IMR-90 (cell line): ENCODE measurements at regions not wholly inside any gene's neighbourhood (a gene's known extent, or its start where the extent isn't known, plus 50 kb on each side); places are given as distances from the start of the nearest gene placed in this dataset.

Source experiments
- ATAC-seq: fragments of 200-7000 bp; cut with Tn5 transposase; 2 replicates; pipeline ENCODE4 v1.9.1; 2020; ENCODE audit warnings: low read depth, mild to moderate bottlenecking, moderate library complexity
- BruUV-seq: library from RNA; stranded (reverse); fragments of 400-500 nt; replicated peaks from 2 replicates; lab custom pipeline; 2021; lab: Mats Ljungman, UMichigan
- CTCF ChIA-PET: fragments of 300-600 bp; formaldehyde crosslinking; extraction: SDS; loops from one replicate; lab custom pipeline; 2021; ENCODE audit warnings: antibody characterized with exemption; lab: Yijun Ruan, JAX
- POLR2A ChIA-PET: fragments of 300-600 bp; sonication (Branson Sonifier 250); formaldehyde crosslinking; loops from one replicate; lab custom pipeline; 2022; ENCODE audit warnings: antibody characterized with exemption; ENCODE audit not compliant: unreplicated experiment; lab: Charles Lee
- DNase-seq: peaks from one replicate; pipeline ENCODE4 v3.0.0; 2013
- H2AFZ ChIP-seq: replicated peaks from 2 replicates; pipeline ENCODE3; 2013; ENCODE audit warnings: low read length, mild to moderate bottlenecking; ENCODE audit not compliant: poor library complexity
- H2AK5ac ChIP-seq: 2 replicates; pipeline ENCODE4 v1.6.1; 2013; ENCODE audit warnings: low read depth, low read length, inconsistent platforms
- H2AK9ac ChIP-seq: replicated peaks from 2 replicates; pipeline ENCODE3; 2013; ENCODE audit warnings: mild to moderate bottlenecking, low read depth, low read length, moderate library complexity; ENCODE audit not compliant: poor library complexity
- H2BK120ac ChIP-seq: 2 replicates; pipeline ENCODE4 v1.6.1; 2013; ENCODE audit warnings: low read depth, low read length, inconsistent platforms
- H2BK15ac ChIP-seq: 3 replicates; pipeline ENCODE4 v1.6.1; 2013; ENCODE audit warnings: low read depth, low read length, inconsistent platforms
- H2BK20ac ChIP-seq: 2 replicates; pipeline ENCODE4 v1.6.1; 2013; ENCODE audit warnings: low read depth, mild to moderate bottlenecking, inconsistent platforms, low read length, moderate library complexity
- H2BK5ac ChIP-seq: 2 replicates; pipeline ENCODE4 v1.6.1; 2013; ENCODE audit warnings: mild to moderate bottlenecking, low read depth, low read length, inconsistent platforms; ENCODE audit not compliant: poor library complexity, severe bottlenecking
- H3K14ac ChIP-seq: replicated peaks from 2 replicates; pipeline ENCODE4 v1.6.1; 2013; ENCODE audit warnings: low read depth, low read length, inconsistent platforms
- H3K18ac ChIP-seq: 2 replicates; pipeline ENCODE4 v1.6.1; 2013; ENCODE audit warnings: low read depth, low read length, control low read depth
- H3K23ac ChIP-seq: 2 replicates; pipeline ENCODE4 v1.6.1; 2013; ENCODE audit warnings: low read depth, low read length, inconsistent platforms
- H3K27ac ChIP-seq: 2 replicates; pipeline ENCODE4 v1.5.1; 2013; ENCODE audit warnings: mild to moderate bottlenecking, control low read depth, low read length; ENCODE audit not compliant: insufficient read depth
- H3K27me3 ChIP-seq: 2 replicates; pipeline ENCODE4 v1.6.1; 2013; ENCODE audit warnings: low read length; ENCODE audit not compliant: control insufficient read depth, insufficient read depth
- H3K36me3 ChIP-seq: 2 replicates; pipeline ENCODE4 v1.6.1; 2013; ENCODE audit warnings: low read length, mixed read lengths; ENCODE audit not compliant: control insufficient read depth, insufficient read depth
- H3K4ac ChIP-seq: 2 replicates; pipeline ENCODE4 v1.6.1; 2013; ENCODE audit warnings: low read depth, low read length, inconsistent platforms
- H3K4me1 ChIP-seq: 2 replicates; pipeline ENCODE4 v1.6.1; 2013; ENCODE audit warnings: low read length, mixed read lengths; ENCODE audit not compliant: control insufficient read depth, insufficient read depth
- H3K4me2 ChIP-seq: 2 replicates; pipeline ENCODE4 v1.6.1; 2013; ENCODE audit warnings: low read depth, mild to moderate bottlenecking, control low read depth, low read length, moderate library complexity
- H3K4me3 ChIP-seq: 2 replicates; pipeline ENCODE4 v1.5.1; 2013; ENCODE audit warnings: low read depth, mild to moderate bottlenecking, control low read depth, low read length, moderate library complexity; ENCODE audit not compliant: insufficient read depth
- H3K56ac ChIP-seq: 2 replicates; pipeline ENCODE4 v1.6.1; 2013; ENCODE audit warnings: low read length, inconsistent platforms; ENCODE audit not compliant: insufficient read depth; ENCODE audit errors: extremely low read depth
- H3K79me1 ChIP-seq, 2 experiments: 2 replicates each; pipeline ENCODE4 v1.6.1; 2013; ENCODE audit warnings: low read length in 2 of 2, inconsistent platforms in 1 of 2, low read depth in 1 of 2
- H3K9ac ChIP-seq: 2 replicates; pipeline ENCODE4 v1.6.1; 2013; ENCODE audit warnings: low read depth, low read length, control low read depth
- H3K9me1 ChIP-seq: 2 replicates; pipeline ENCODE4 v1.6.1; 2013; ENCODE audit warnings: low read length, inconsistent platforms; ENCODE audit not compliant: insufficient read depth
- H3K9me3 ChIP-seq: 2 replicates; pipeline ENCODE4 v1.6.1; 2013; ENCODE audit warnings: low read length; ENCODE audit not compliant: control insufficient read depth, insufficient read depth
- H4K20me1 ChIP-seq: 2 replicates; pipeline ENCODE4 v1.6.1; 2013; ENCODE audit warnings: low read length, inconsistent platforms; ENCODE audit not compliant: insufficient read depth
- H4K5ac ChIP-seq: 2 replicates; pipeline ENCODE4 v1.6.1; 2013; ENCODE audit warnings: mild to moderate bottlenecking, low read depth, low read length, control low read depth
- H4K8ac ChIP-seq, 2 experiments: 2 replicates each; pipeline ENCODE4 v1.6.1; 2013; ENCODE audit warnings: low read depth in 2 of 2, low read length in 2 of 2, control low read depth in 1 of 2, inconsistent platforms in 1 of 2
- H4K91ac ChIP-seq: 2 replicates; pipeline ENCODE4 v1.6.1; 2013; ENCODE audit warnings: low read depth, low read length, inconsistent platforms; ENCODE audit not compliant: insufficient read depth
- BHLHE40 ChIP-seq: fragments of 150-350 bp; IDR thresholded peaks from 2 replicates; pipeline ENCODE4 v1.6.1; 2016; ENCODE audit warnings: mild to moderate bottlenecking, low read depth, low read length
- CEBPB ChIP-seq: IDR thresholded peaks from 2 replicates; pipeline ENCODE4 v1.6.1; 2012; ENCODE audit warnings: low read depth, low read length, improper control_type of control experiment
- CHD1 ChIP-seq: IDR thresholded peaks from 2 replicates; pipeline ENCODE4 v1.6.1; 2012; ENCODE audit warnings: low read depth, low read length, improper control_type of control experiment
- CTCF ChIP-seq: conservative IDR thresholded peaks from 2 replicates; pipeline ENCODE4 v1.5.1; 2012; ENCODE audit warnings: mild to moderate bottlenecking, low read depth, low read length, improper control_type of control experiment
- FOS ChIP-seq: fragments of 150-350 bp; IDR thresholded peaks from 2 replicates; pipeline ENCODE4 v1.6.1; 2016; ENCODE audit warnings: low read depth, low read length
- NFE2L2 ChIP-seq: fragments of 150-350 bp; IDR thresholded peaks from 2 replicates; pipeline ENCODE4 v1.6.1; 2016; ENCODE audit warnings: low read depth, mild to moderate bottlenecking, low read length
- POLR2A ChIP-seq: IDR thresholded peaks from 2 replicates; pipeline ENCODE4 v1.6.1; 2012; ENCODE audit warnings: mild to moderate bottlenecking, low read depth, low read length
- RCOR1 ChIP-seq: IDR thresholded peaks from 2 replicates; pipeline ENCODE4 v1.6.1; 2012; ENCODE audit warnings: mild to moderate bottlenecking, low read length, improper control_type of control experiment; ENCODE audit not compliant: insufficient replicate concordance
- RFX5 ChIP-seq: IDR thresholded peaks from 2 replicates; pipeline ENCODE4 v1.8.0; 2012; ENCODE audit warnings: low read depth, mild to moderate bottlenecking, low read length, moderate library complexity
- SMC3 ChIP-seq: fragments of 150-350 bp; IDR thresholded peaks from 2 replicates; pipeline ENCODE4 v1.6.1; 2016; ENCODE audit warnings: low read depth, mild to moderate bottlenecking, antibody characterized with exemption, low read length, moderate library complexity
- dilution Hi-C: fragments of 300-500 bp; cut with HindIII; formaldehyde crosslinking; loops from one replicate; pipeline ENCODE4 v1.14.3; 2018; ENCODE audit warnings: low sequenced_read_pairs; ENCODE audit not compliant: unreplicated experiment
- in situ Hi-C: fragments of 300-500 bp; cut with MboI; formaldehyde crosslinking; loops from 3 replicates; pipeline ENCODE4 v1.14.3; 2019; ENCODE audit warnings: low sequenced_read_pairs, inconsistent platforms, mixed read lengths
- intact Hi-C: fragments of 100-400 bp; cut with micrococcal nuclease; formaldehyde crosslinking; loops from 2 replicates; pipeline ENCODE4 v1.10.0; 2022

- ChIA-PET POLR2A (no interaction called here), CTCF (no interaction called here)
- H3K9me1 ChIP-seq, result no peaks in the 10 kb centered on the region
- BruUV-seq, result no TSS peak
- H2AK5ac ChIP-seq, result no peak overlapping the region
- H3K4me1 ChIP-seq, result no peaks in the 10 kb centered on the region
- H2BK120ac ChIP-seq, result no peak overlapping the region
- H2AK9ac ChIP-seq, result no peak overlapping the region
- H3K9me3 ChIP-seq, result no peaks in the 10 kb centered on the region
- H2AFZ ChIP-seq, result no peak overlapping the region
- no peak overlapping the region for H2BK15ac ChIP-seq
- intact Hi-C loops, result no loop called here
- no peak overlapping the region for H3K23ac ChIP-seq
- no peak overlapping the region for H3K14ac ChIP-seq
- no peak overlapping the region for H3K4me2 ChIP-seq
- dilution Hi-C loops, result no loop called here
- no peak overlapping the region for H2BK20ac ChIP-seq
- no peak overlapping the region for H3K9ac ChIP-seq
- no peaks in the 10 kb centered on the region for H3K79me1 ChIP-seq
- H2BK5ac ChIP-seq, result no peak overlapping the region
- H4K20me1 ChIP-seq, result no peaks in the 10 kb centered on the region
- H4K5ac ChIP-seq, result no peak overlapping the region
- H3K27ac ChIP-seq, result no peak overlapping the region
- H3K4me3 ChIP-seq, result no peak overlapping the region
- H3K4ac ChIP-seq, result no peak overlapping the region
- H4K91ac ChIP-seq, result no peak overlapping the region
- TF ChIP-seq RFX5, result no peak
- TF ChIP-seq CHD1, result no peak
- no peak for TF ChIP-seq NFE2L2
- TF ChIP-seq FOS, result no peak
- TF ChIP-seq SMC3, result no peak
- no peak for TF ChIP-seq CEBPB
- TF ChIP-seq CTCF, result no peak
- TF ChIP-seq POLR2A, result no peak
- TF ChIP-seq BHLHE40, result no peak
- TF ChIP-seq RCOR1, result no peak
- DNase-seq (no peak), ATAC-seq (no peak)
- H4K8ac ChIP-seq, result no peak overlapping the region
- H3K18ac ChIP-seq, result no peak overlapping the region
- no peak overlapping the region for H3K56ac ChIP-seq
- no peaks in the 10 kb centered on the region for H3K36me3 ChIP-seq
- in situ Hi-C loops, result no loop called here
- no peaks in the 10 kb centered on the region for H3K27me3 ChIP-seq
These were observed 299.7 kb downstream of the BTBD3 start for GRCh38 chr20:12217382-12217781.
